GM06990 (cell line): ENCODE measurements at regions not wholly inside any gene's neighbourhood (a gene's known extent, or its start where the extent isn't known, plus 50 kb on each side); places are given as distances from the start of the nearest gene placed in this dataset.

Experiments
- DNase-seq: peaks from one replicate; pipeline ENCODE4 v3.0.0-alpha.2; 2011; ENCODE audit not compliant: insufficient read length; ENCODE audit errors: extremely low read depth
- H3K27me3 ChIP-seq: replicated peaks from 2 replicates; pipeline ENCODE4 v1.6.0; 2011; ENCODE audit warnings: low read length; ENCODE audit not compliant: control insufficient read depth, insufficient read depth
- H3K36me3 ChIP-seq: 2 replicates; pipeline ENCODE4 v1.5.1; 2011; ENCODE audit warnings: low read length; ENCODE audit not compliant: control insufficient read depth, insufficient read depth
- H3K4me3 ChIP-seq: replicated peaks from 2 replicates; pipeline ENCODE4 v1.5.1; 2011; ENCODE audit warnings: low read depth, mild to moderate bottlenecking, control low read depth, low read length
- CTCF ChIP-seq: IDR thresholded peaks from 2 replicates; pipeline ENCODE4 v1.5.1; 2011; ENCODE audit warnings: low read length, control low read depth, mild to moderate bottlenecking, inconsistent platforms; ENCODE audit not compliant: insufficient read depth, poor library complexity, severe bottlenecking

- Histone ChIP-seq H3K27me3 (no peaks in the 10 kb centered on the region), H3K4me3 (no peak overlapping the region), H3K36me3 (no peaks in the 10 kb centered on the region)
- no peak for DNase-seq
- TF ChIP-seq CTCF: no peak
Observed at GRCh38 chr17:53168413-53168812, 654.3 kb upstream of the KIF2B start.

DNA sequence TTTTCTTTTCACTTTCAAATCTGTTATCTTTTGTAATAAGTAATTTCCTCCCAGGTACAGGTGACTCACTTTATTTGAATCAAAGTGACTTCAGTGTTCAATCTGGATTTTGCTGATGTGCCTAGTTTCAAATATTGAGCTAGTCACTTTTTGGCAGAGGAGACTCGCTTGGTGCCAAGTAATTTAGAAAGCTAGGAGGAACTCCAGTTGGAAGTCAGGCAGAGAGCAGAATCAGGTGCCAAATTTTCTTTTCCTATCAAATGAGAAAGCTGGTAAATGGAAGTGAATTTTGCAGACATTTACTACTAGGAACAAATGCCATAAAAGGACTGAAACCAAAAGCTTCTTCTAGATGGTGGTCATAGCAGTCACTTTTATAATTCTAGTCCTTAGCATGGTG, 656.0 kb upstream of the KIF2B start:
- Histone ChIP-seq H3K27me3 (no peaks in the 10 kb centered on the region), H3K36me3 (no peaks in the 10 kb centered on the region), H3K4me3 (no peak overlapping the region)
- no peak for TF ChIP-seq CTCF
- no peak for DNase-seq

- DNase-seq: no peak
Observed at GRCh38 chr17:53150101-53150698, 672.5 kb upstream of the KIF2B start.

DNA sequence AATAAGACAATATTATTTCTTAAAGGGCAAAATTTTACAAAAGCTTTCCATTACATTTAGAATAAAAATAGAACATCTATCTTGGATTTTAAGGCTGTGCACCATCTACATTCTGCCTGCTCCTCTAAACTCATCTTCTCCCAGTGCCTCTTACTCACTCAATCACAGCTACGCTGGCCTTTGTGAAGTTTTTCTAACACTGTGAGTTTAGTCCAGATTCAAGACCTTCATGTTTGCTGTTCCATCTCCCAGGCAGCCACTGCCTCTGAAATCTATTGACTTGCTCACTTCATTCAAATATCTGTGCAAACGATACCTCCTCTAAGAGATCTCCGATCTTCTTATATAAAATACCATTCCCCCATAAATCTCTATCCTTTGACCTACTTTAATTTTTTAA, 673.4 kb upstream of the KIF2B start:
- no peak for TF ChIP-seq CTCF
- Histone ChIP-seq H3K27me3 (no peaks in the 10 kb centered on the region), H3K4me3 (no peak overlapping the region), H3K36me3 (no peaks in the 10 kb centered on the region)
- no peak for DNase-seq

More at GRCh38 chr17:53150101-53150698, 672.5 kb upstream of the KIF2B start:
- H3K36me3 ChIP-seq: no peaks in the 10 kb centered on the region
- H3K4me3 ChIP-seq: no peak overlapping the region
- H3K27me3 ChIP-seq: no peaks in the 10 kb centered on the region
- TF ChIP-seq CTCF: no peak

DNA sequence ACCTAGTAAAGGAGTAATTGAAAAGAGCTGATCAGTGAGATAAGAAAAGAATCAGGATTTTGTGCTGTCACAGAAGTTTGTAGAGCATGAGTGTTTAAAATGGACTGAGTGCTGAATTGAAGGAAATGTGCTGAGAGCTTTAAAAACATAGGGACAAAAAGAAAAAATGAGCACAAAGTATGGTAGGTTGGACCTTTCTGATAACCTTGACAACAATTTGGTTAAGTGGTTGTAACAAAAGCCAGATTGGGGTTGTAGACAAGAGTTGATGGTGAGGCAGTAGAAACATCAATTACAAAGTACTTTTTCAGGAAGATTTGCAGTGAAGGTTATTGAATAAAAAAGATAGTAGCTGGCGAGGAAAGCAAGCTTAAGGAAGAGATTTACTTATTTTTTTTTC, 674.7 kb upstream of the KIF2B start:
- Histone ChIP-seq H3K36me3 (no peaks in the 10 kb centered on the region), H3K27me3 (no peaks in the 10 kb centered on the region), H3K4me3 (no peak overlapping the region)
- no peak for TF ChIP-seq CTCF
- DNase-seq: no peak

GRCh38 chr17:53142890-53143289, 679.8 kb upstream of the KIF2B start:
- TF ChIP-seq CTCF: no peak
- Histone ChIP-seq H3K36me3 (no peaks in the 10 kb centered on the region), H3K4me3 (no peak overlapping the region), H3K27me3 (no peaks in the 10 kb centered on the region)
- no peak for DNase-seq
